ENCODE measurements at regions not wholly inside any gene's neighbourhood (a gene's known extent, or its start where the extent isn't known, plus 50 kb on each side); places are given as distances from the start of the nearest gene placed in this dataset.

GRCh38 chr17:63082952-63083351 lies 116.9 kb downstream of the TANC2 start:
- TF ChIP-seq POLR2AphosphoS5 (IDR thresholded peaks at IDR 0.05) (no peak), POLR2A (IDR thresholded peaks at IDR 0.05) (no peak), CTCF (IDR thresholded peaks at IDR 0.05) (no peak), EP300 (IDR thresholded peaks at IDR 0.05) (no peak)
